Glutamatergic neuron (in vitro differentiated cells): ENCODE measurements at regions not wholly inside any gene's neighbourhood (a gene's known extent, or its start where the extent isn't known, plus 50 kb on each side); places are given as distances from the start of the nearest gene placed in this dataset.
"Not testable (repeated sequence)": the region's sequence is repeated elsewhere in the genome, so short reads cannot be mapped to it uniquely, and the experiment has no call there.

Experiments used
- DNase-seq: peaks from one replicate; pipeline ENCODE4 v3.0.0; 2022
- H3K27ac Mint-ChIP-seq: one replicate; pipeline ENCODE4 v1.8.0; 2020; ENCODE audit warnings: mild to moderate bottlenecking, mixed read lengths, inconsistent platforms; ENCODE audit not compliant: unreplicated experiment
- H3K27me3 Mint-ChIP-seq: one replicate; pipeline ENCODE4 v1.8.0; 2020; ENCODE audit warnings: mild to moderate bottlenecking, moderate library complexity, mixed read lengths, inconsistent platforms; ENCODE audit not compliant: unreplicated experiment
- H3K36me3 Mint-ChIP-seq: one replicate; pipeline ENCODE4 v1.8.0; 2020; ENCODE audit warnings: mild to moderate bottlenecking, mixed read lengths, inconsistent platforms; ENCODE audit not compliant: unreplicated experiment
- H3K4me1 Mint-ChIP-seq: one replicate; pipeline ENCODE4 v1.8.0; 2020; ENCODE audit warnings: mild to moderate bottlenecking, low read depth, mixed read lengths, inconsistent platforms; ENCODE audit not compliant: unreplicated experiment
- H3K4me3 Mint-ChIP-seq: one replicate; pipeline ENCODE4 v1.8.0; 2020; ENCODE audit warnings: mild to moderate bottlenecking, mixed read lengths, inconsistent platforms; ENCODE audit not compliant: unreplicated experiment
- H3K9me3 Mint-ChIP-seq: one replicate; pipeline ENCODE4 v1.8.0; 2020; ENCODE audit warnings: mild to moderate bottlenecking, moderate library complexity, mixed read lengths, inconsistent platforms; ENCODE audit not compliant: unreplicated experiment
- TF ChIP-seq, protein P1 (sequence below): fragments of 200-600 bp; sonication (generic); IDR thresholded peaks from one replicate; pipeline ENCODE4 v1.5.0; 2021; ENCODE audit not compliant: partially characterized antibody, unreplicated experiment

DNA sequence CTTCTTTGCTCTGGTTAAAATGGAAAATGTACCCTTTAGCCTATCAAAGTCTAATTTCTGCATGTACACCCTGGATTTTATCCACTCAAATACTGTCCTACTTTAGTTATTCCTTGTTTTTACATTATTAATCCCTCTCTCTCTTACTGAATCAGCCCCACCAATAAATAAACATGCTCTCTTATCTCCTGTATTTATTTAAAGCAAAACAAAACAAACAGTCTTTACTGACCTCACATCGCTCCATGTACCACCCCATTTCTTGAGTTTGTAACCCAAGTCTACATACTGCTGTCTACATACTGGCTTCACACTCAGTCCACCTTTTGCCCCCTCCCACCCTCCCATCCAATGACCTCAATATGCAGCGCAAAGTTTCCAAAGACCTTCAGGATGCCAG lies 113.3 kb upstream of the RORA start:
- no peak overlapping the region for H3K4me3 Mint-ChIP-seq

DNA sequence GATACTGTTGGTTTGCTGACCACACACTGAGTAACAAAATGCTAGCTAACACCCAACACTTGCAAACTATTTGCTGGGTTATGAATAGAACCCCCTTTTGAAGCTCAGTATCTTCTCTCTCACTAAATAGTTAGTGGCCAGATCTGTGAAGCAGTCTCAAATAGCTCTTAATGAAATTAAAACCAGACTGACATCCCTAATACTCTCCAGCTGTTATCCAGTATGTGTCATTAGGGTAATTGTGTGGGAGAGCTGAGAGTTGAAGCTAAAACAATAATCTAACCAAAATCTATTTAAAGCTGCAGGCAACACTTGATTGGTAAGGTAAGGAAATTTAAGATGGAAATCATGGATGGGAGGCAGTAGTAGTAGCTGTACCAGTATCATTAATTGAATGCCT lies 110.4 kb upstream of the RORA start:
- H3K4me3 Mint-ChIP-seq = no peak overlapping the region
- peaks cover 2% of the 10 kb centered on the region for H3K4me1 Mint-ChIP-seq
- H3K36me3 Mint-ChIP-seq = no peaks in the 10 kb centered on the region
- no peaks in the 10 kb centered on the region for H3K9me3 Mint-ChIP-seq
- no peaks in the 10 kb centered on the region for H3K27me3 Mint-ChIP-seq
- TF ChIP-seq, protein P1, sequence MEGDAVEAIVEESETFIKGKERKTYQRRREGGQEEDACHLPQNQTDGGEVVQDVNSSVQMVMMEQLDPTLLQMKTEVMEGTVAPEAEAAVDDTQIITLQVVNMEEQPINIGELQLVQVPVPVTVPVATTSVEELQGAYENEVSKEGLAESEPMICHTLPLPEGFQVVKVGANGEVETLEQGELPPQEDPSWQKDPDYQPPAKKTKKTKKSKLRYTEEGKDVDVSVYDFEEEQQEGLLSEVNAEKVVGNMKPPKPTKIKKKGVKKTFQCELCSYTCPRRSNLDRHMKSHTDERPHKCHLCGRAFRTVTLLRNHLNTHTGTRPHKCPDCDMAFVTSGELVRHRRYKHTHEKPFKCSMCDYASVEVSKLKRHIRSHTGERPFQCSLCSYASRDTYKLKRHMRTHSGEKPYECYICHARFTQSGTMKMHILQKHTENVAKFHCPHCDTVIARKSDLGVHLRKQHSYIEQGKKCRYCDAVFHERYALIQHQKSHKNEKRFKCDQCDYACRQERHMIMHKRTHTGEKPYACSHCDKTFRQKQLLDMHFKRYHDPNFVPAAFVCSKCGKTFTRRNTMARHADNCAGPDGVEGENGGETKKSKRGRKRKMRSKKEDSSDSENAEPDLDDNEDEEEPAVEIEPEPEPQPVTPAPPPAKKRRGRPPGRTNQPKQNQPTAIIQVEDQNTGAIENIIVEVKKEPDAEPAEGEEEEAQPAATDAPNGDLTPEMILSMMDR = no peak
- no peak overlapping the region for H3K27ac Mint-ChIP-seq
- no peak for DNase-seq

More for the DNA sequence above, 113.3 kb upstream of the RORA start:
- Mint-ChIP-seq H3K27me3 (no peaks in the 10 kb centered on the region), H3K27ac (no peak overlapping the region), H3K9me3 (peaks cover 2% of the 10 kb centered on the region), H3K36me3 (no peaks in the 10 kb centered on the region), H3K4me1 (peaks cover 2% of the 10 kb centered on the region)
- TF ChIP-seq, protein P1 = no peak
- no peak for DNase-seq

DNA sequence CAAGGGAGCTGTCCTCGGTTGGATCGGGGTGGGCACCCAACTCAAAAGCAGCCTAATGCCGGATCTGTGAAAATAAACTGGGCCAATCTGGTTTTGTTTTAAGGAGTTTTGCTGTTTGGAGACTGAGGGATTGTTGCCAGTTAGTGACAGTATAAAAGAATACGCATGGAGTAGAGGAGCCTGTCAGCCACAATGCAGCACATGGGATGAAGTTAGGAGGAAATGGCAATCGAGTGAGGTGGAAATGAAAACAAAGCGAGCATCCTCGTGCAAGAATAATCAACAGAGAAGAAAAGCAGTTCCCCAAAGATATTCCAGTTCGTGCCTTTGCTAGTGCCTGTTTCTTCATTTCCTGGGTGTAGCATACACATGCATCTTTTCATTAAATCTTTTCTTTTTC lies 108.4 kb upstream of the RORA start:
- H3K27ac Mint-ChIP-seq = no peak overlapping the region
- H3K4me3 Mint-ChIP-seq = no peak overlapping the region
- no peak for DNase-seq
- H3K27me3 Mint-ChIP-seq = no peaks in the 10 kb centered on the region
- peaks cover 2% of the 10 kb centered on the region for H3K4me1 Mint-ChIP-seq
- H3K9me3 Mint-ChIP-seq = no peaks in the 10 kb centered on the region
- TF ChIP-seq, protein P1 = no peak
- no peaks in the 10 kb centered on the region for H3K36me3 Mint-ChIP-seq

DNA sequence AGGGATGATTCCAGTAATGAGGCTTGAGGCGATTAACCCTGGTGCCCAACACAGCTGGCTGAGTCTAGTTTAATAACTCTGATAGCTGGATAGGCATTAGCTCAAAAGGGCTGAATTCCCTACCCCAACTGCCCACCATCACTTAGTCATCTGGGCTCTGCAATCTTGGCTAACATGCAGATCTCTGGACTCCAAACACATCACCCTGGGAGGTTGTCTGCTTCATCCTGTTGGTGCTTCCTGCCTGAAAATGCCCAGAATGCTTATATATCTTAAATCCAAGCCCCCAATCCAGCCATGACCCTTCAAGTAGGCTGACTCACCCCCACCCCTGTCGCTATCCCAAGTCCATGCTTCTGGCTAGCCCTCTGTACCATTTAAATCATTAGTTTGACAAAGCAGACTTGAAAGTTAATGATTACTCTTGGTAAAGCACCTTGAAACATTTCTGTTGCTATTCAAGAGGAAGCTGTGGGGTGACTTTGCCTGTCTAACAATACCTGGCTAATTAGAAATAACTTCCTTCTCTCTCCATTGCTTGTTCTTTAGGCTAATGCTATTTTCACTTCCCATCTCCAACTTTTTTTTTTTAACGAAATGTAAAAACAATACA lies 107.0 kb upstream of the RORA start:
- H3K4me3 Mint-ChIP-seq = no peak overlapping the region
- no peaks in the 10 kb centered on the region for H3K27me3 Mint-ChIP-seq
- peaks cover 2% of the 10 kb centered on the region for H3K4me1 Mint-ChIP-seq
- H3K9me3 Mint-ChIP-seq = no peaks in the 10 kb centered on the region
- H3K36me3 Mint-ChIP-seq = no peaks in the 10 kb centered on the region
- TF ChIP-seq, protein P1 = no peak
- DNase-seq = no peak
- H3K27ac Mint-ChIP-seq = no peak overlapping the region

DNA sequence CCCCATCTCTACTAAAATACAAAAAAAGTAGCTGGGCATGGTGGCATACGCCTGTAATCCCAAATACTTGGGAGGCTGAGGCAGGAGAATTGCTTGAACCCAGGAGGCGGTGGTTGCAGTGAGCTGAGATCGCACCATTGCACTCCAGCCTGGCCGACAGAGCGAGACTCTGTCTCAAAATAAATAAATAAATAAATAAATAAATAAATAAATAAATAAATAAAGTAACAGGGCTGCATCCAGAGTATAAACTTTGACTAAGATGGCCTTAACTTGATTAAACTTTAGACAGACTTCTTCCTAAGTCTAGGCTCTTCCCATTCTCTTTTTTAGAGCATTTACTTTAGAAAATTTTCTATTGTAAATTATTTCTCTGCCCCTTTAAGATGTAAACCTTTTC lies 105.6 kb upstream of the RORA start:
- H3K9me3 Mint-ChIP-seq, H3K4me3 Mint-ChIP-seq, H3K4me1 Mint-ChIP-seq, H3K36me3 Mint-ChIP-seq, H3K27ac Mint-ChIP-seq, DNase-seq, H3K27me3 Mint-ChIP-seq: not testable (repeated sequence)
